ENCODE measurements at regions not wholly inside any gene's neighbourhood (a gene's known extent, or its start where the extent isn't known, plus 50 kb on each side); places are given as distances from the start of the nearest gene placed in this dataset.

DNA sequence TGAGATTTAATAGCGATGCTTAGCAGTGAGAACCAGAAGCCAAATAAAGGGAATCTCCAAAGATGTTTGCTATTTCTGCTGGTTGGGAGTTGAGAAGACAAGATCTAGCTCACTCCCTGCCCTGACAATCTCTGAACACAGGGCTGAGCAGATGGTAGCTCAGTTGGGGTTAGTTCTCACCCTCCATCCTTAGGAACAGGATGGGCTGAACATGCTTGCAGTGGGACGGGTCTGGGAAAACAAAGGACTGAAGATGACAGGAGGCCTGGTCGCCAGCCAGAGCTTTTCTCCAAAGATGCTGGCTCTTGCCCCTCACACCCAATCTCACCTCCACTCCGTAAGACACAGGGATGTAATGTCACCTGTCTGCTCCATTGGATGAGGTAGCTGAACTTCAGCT is 72.7 kb downstream of the SC5D start:
- no peak for TF ChIP-seq EZH2phosphoT487 (IDR thresholded peaks at IDR 0.05; ENCODE audit: insufficient read depth, low read depth)
- TF ChIP-seq EZH2 (IDR thresholded peaks at IDR 0.05; ENCODE audit: insufficient read depth, poor library complexity, severe bottlenecking), result no peak
